GM13976 (cell line): ENCODE measurements at regions not wholly inside any gene's neighbourhood (a gene's known extent, or its start where the extent isn't known, plus 50 kb on each side); places are given as distances from the start of the nearest gene placed in this dataset.

Experiments used
- DNase-seq: peaks from one replicate; pipeline ENCODE4 v3.0.0; 2012; ENCODE audit warnings: low spot score
- in situ Hi-C: fragments of 300-500 bp; cut with MboI; formaldehyde crosslinking; loops from one replicate; pipeline ENCODE4 v1.12.0; 2022; ENCODE audit warnings: low sequenced_read_pairs, mixed read lengths, inconsistent platforms; ENCODE audit not compliant: unreplicated experiment
- TF ChIP-seq, protein P1 (sequence below): IDR thresholded peaks from 2 replicates; pipeline ENCODE4 v1.5.1; 2012; ENCODE audit warnings: borderline replicate concordance, mild to moderate bottlenecking; ENCODE audit not compliant: insufficient read depth; ENCODE audit errors: extremely low read depth, missing control alignments, control extremely low read depth

DNA sequence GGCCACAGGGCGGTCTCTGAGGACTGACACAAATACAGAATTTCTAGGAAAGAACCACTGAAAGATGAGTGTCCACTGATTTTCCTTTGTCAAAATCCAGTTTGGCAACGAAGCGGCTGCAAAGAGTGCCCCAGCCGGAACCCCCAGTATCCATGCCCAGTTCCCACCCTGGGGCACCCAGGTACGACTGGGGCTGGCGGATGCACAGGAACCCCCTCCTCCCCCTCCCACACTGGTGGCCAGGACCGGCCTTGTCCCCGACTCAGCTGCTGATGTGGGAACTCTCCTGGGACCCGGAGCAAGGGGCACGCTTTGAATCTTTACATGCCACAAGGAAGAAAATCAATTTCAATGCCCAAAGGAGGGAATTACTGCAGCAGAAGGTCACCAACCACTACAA is 220.8 kb upstream of the ZNF507 start:
- DNase-seq = no peak
- TF ChIP-seq, protein P1, sequence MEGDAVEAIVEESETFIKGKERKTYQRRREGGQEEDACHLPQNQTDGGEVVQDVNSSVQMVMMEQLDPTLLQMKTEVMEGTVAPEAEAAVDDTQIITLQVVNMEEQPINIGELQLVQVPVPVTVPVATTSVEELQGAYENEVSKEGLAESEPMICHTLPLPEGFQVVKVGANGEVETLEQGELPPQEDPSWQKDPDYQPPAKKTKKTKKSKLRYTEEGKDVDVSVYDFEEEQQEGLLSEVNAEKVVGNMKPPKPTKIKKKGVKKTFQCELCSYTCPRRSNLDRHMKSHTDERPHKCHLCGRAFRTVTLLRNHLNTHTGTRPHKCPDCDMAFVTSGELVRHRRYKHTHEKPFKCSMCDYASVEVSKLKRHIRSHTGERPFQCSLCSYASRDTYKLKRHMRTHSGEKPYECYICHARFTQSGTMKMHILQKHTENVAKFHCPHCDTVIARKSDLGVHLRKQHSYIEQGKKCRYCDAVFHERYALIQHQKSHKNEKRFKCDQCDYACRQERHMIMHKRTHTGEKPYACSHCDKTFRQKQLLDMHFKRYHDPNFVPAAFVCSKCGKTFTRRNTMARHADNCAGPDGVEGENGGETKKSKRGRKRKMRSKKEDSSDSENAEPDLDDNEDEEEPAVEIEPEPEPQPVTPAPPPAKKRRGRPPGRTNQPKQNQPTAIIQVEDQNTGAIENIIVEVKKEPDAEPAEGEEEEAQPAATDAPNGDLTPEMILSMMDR = no peak
- in situ Hi-C loops = no loop called here

DNA sequence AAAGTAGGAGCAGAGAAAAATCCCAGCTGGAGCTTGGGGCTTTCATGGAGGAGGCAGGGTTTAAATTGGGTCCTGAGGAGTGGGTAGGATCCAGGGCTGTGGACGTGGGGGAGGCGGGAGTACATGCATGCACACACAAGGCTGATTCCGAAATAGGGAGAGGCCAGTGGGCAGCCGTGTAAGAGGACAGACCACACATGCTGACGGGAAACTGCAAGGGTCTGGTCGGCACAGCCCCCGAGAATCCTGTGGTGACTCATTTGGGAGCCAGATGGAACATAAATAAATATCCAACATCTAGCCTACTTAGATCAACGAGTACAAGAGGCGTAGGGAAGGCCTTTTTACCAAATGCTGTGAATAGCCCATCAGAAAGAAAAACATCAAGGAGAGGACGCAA is 216.3 kb upstream of the ZNF507 start:
- in situ Hi-C loops = no loop called here
- TF ChIP-seq, protein P1 = no peak
- DNase-seq = no peak

DNA sequence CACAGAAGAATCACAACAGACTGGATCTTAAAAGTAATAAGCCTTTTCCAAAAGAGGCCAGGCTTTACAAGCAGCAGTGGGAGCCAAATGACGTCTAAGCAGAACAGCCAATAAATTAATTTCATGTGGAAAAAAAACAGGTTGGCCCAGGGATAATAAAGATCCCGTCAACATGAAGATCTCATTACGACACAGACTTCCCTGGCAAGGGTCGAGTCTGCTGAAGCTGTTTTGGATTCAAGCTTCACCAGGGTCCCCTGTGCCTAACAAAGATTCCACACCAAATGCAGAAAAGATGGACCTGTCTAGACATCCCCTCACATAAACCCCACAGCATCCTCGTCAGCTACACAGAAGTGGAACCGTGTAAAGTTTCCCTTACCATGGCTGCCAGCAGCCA is 215.1 kb upstream of the ZNF507 start:
- in situ Hi-C loops = no loop called here
- TF ChIP-seq, protein P1 = no peak
- no peak for DNase-seq

DNA sequence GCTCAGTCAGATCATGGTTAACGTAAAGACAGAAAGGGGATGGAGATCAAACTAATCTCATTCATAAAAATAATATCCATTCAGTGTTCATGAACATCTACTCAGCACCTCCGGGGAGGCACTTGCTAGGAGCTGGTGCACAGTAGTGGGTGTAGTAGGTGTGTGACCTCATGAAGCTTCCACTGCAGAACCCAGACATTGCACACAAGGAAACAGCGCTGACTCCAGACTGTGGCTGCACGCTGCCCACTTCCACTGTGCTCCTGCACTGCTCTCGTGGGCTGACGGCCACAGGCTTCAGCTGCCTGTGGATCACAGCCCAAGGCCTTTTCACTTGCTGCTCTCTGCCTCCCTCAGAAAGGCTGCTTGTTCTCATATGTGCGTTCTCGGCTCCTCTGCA is 214.4 kb upstream of the ZNF507 start:
- TF ChIP-seq, protein P1 = no peak
- in situ Hi-C loops = no loop called here

DNA sequence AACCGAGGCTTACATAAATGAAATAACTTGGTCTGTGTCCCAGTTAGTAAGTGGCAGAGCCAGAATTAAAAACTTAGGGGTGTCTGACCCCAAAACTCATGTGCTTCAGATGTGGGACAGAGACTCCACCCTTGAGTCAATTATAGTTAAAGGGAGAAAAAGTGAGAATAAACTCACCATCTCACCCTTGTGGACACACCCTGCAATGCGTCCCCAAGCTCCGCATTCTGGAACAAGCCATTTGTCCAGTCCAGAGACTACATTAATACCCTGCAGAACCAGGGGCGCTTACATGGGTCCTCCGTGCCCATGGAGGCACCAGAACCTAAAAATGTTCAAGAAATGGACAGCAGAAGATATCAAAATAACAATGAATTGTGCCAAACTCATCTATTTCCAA is 207.0 kb upstream of the ZNF507 start:
- DNase-seq = no peak
- TF ChIP-seq, protein P1 = no peak

More for the DNA sequence above, 214.4 kb upstream of the ZNF507 start:
- no peak for DNase-seq

DNA sequence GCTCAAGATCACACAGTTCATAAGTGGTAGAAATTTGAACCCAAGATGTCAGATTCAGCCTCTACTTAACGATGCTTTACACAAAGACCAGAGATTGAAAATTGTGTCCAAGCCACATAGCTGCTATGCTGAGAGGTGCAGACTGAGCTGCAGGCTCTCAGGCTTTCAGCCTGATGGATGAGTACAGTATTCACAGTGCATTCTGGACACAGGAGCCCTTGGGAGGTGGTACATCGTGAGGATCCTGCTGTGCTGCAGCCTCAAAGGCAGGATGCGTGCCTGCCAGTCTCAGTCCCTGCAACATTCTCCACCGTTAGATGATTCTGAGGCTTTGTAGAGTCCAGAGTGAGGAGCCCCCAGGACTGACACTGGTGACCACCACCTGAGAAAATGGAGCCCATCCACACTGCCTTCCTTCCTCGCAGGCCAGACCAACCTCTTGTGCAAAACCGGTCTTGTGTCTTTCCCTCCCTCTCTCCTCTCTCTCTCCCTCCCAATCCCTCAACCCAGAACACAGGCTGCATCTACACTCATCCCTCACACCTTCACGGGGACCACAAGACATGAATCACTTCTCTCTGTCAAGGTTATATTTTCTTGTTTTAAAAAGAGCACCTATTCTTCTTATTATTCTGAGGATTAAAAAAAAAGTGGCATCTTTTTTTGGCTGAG is 203.4 kb upstream of the ZNF507 start:
- in situ Hi-C loops = no loop called here

More for the DNA sequence above, 207.0 kb upstream of the ZNF507 start:
- in situ Hi-C loops = no loop called here

DNA sequence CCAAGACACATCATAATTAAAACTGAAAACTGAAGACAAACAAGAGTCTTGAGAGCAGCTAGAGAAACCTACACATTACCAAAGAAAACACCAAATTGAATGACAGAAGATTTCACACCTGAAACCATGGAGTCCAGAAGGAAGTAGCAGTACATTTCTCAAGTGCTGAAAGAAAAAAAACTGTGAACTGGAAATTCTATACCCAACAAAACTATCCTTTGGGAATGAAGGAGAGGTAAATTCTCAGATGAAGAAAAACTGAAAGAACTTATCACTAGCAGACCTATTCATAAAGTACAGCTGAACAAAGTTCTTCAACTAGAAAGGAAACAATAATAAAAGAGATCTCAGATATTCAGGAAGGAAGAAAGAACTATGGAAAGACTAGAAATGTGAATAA is 198.7 kb upstream of the ZNF507 start:
- DNase-seq = no peak
- in situ Hi-C loops = no loop called here
- TF ChIP-seq, protein P1 = no peak

More for the DNA sequence above, 203.4 kb upstream of the ZNF507 start:
- no peak for DNase-seq
- TF ChIP-seq, protein P1 = no peak
